Upper lobe of left lung (tissue), 4 donors: ENCODE measurements at regions not wholly inside any gene's neighbourhood (a gene's known extent, or its start where the extent isn't known, plus 50 kb on each side); places are given as distances from the start of the nearest gene placed in this dataset.

ENCODE experiments used
- CTCF ChIP-seq, 6 experiments: fragments of 450-650 bp in 4 of 6; fragments of 200-600 bp in 2 of 6; sonication (generic) in 2 of 6; IDR thresholded peaks; one replicate each; pipeline ENCODE4 v1.5.1; 2016 to 2019; ENCODE audit warnings: antibody characterized with exemption in 6 of 6
- POLR2A ChIP-seq, 4 donors: fragments of 450-650 bp; IDR thresholded peaks; one replicate each; pipeline ENCODE4 v1.5.1; 2016 to 2017; ENCODE audit warnings: antibody characterized with exemption in 4 of 4, mild to moderate bottlenecking in 2 of 4

- TF ChIP-seq POLR2A (IDR thresholded peaks at IDR 0.05) (no peak), CTCF (IDR thresholded peaks at IDR 0.05) (no peak)
These were observed 1598.4 kb upstream of the TMEM132C start for GRCh38 chr12:126668538-126668937.
